ENCODE measurements at regions not wholly inside any gene's neighbourhood (a gene's known extent, or its start where the extent isn't known, plus 50 kb on each side); places are given as distances from the start of the nearest gene placed in this dataset.
"Not testable (repeated sequence)": the region's sequence is repeated elsewhere in the genome, so short reads cannot be mapped to it uniquely, and the experiment has no call there.

DNA sequence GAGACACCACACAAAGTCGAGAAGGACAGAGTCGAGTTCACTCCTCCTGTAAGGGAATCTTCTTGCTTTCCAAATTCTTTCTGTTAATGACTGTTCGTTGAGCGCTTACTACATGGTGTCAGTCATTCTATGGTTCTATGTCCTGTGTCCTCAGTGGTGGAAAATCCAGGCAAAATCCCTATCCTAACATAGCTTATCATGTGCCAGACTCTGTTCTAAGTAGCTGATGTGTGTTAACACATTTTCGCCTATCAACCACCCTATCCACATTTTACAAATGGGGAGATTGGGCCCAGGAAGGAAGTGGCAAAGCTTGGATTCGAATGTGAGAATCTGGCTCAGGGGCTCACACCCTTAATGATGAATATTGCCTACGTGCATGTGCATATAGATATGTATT, 280.1 kb downstream of the GATA3 start:
- Mint-ChIP-seq H3K4me3 (no peak overlapping the region), H3K9me3 (peaks cover 8% of the 10 kb centered on the region), H3K4me1 (peaks cover 26% of the 10 kb centered on the region), H3K27ac (no peak overlapping the region), H3K36me3 (ENCODE audit: low read depth) (no peaks in the 10 kb centered on the region), H3K27me3 (ENCODE audit: low read depth, poor library complexity) (peaks cover 74% of the 10 kb centered on the region)
- no peak for DNase-seq
- TF ChIP-seq, protein P1, sequence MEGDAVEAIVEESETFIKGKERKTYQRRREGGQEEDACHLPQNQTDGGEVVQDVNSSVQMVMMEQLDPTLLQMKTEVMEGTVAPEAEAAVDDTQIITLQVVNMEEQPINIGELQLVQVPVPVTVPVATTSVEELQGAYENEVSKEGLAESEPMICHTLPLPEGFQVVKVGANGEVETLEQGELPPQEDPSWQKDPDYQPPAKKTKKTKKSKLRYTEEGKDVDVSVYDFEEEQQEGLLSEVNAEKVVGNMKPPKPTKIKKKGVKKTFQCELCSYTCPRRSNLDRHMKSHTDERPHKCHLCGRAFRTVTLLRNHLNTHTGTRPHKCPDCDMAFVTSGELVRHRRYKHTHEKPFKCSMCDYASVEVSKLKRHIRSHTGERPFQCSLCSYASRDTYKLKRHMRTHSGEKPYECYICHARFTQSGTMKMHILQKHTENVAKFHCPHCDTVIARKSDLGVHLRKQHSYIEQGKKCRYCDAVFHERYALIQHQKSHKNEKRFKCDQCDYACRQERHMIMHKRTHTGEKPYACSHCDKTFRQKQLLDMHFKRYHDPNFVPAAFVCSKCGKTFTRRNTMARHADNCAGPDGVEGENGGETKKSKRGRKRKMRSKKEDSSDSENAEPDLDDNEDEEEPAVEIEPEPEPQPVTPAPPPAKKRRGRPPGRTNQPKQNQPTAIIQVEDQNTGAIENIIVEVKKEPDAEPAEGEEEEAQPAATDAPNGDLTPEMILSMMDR (IDR thresholded peaks at IDR 0.05), result no peak

DNA sequence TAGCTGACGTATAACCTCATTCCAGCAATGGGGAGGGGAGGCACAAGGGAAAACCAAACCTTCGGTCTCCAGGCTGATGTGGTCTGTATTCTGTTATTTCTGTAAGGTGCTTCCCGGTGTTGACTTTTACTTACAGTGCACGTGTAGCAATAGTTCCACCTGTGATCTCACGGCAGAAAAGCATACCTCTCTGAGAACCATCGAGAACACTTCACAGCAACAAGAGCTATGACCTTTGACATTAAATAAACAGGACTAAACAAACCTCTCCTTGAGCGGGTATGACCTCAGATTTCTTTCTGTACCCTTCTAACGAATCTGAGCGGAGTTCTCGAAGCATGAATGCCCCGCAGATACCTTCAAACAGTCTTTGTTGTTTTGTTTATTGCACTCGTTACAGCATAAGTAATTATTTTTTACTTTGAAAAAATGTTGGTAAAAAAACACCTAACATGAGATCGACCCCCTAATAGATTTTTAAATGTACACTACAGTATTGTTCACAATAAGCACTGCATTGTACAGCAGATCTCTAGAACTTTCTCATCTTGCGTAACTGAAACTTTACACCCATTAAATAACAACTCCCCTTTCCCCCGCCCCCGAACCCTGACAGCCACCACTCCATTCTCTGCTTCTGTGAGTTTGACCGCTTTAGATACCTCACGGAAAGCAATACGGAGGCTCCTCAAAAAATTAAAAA, 282.3 kb downstream of the GATA3 start:
- peak overlapping the region; percentile 13 for H3K27ac Mint-ChIP-seq
- no peak for DNase-seq
- H3K27me3 Mint-ChIP-seq (ENCODE audit: low read depth, poor library complexity), result peaks cover 72% of the 10 kb centered on the region
- peaks cover 13% of the 10 kb centered on the region for H3K9me3 Mint-ChIP-seq
- peaks cover 16% of the 10 kb centered on the region for H3K4me1 Mint-ChIP-seq
- TF ChIP-seq, protein P1 (IDR thresholded peaks at IDR 0.05), result no peak
- no peak overlapping the region for H3K4me3 Mint-ChIP-seq
- H3K36me3 Mint-ChIP-seq (ENCODE audit: low read depth), result no peaks in the 10 kb centered on the region

DNA sequence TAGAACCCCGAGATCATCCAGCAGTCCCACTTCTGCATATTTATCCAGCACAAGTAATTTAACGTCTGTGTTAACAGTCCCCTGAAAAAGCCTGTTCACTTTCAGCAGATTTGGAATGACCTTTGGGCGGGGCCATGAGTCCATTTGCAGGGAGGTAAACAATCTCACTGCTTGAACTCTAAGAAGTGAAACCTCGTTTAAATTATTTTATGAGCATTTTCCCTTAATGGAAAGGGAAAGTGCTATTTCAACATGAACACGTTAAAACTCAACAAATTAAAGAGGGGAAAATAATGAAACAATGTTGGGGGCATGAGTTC, 282.8 kb downstream of the GATA3 start:
- Mint-ChIP-seq H3K36me3 (ENCODE audit: low read depth) (no peaks in the 10 kb centered on the region), H3K9me3 (peaks cover 11% of the 10 kb centered on the region), H3K4me1 (peaks cover 12% of the 10 kb centered on the region), H3K4me3 (no peak overlapping the region), H3K27ac (peak overlapping the region; percentile 13), H3K27me3 (ENCODE audit: low read depth, poor library complexity) (peaks cover 72% of the 10 kb centered on the region)
- TF ChIP-seq, protein P1 (IDR thresholded peaks at IDR 0.05), result no peak
- DNase-seq, result no peak

DNA sequence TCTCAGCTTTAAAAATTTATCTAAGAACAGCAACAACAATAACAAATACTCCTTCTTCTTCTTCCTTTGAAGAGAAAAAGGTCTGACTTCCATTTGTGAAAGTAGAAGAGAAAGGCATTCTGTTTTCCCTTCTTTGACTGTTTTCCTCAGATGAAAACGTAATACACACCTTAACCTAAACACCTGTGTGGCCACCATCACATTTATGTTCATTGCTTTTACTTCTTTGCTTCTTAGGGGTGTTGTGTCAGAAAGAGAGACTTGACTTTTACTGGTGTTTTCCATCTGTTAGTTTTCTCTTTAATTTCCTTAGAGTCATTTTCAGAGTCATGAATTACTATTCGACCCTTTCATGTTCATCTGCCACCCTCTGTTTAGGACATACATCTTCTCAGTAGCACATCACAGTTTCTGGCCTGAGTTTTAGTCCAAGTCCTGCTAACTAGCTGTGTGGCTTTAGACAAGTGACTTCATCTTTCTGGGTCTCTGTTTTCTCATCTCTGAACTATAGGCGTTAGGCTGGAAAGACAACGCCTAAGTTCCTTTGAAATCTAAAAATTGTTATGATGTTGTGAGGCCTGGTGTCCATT, 283.8 kb downstream of the GATA3 start:
- Mint-ChIP-seq H3K27me3 (ENCODE audit: low read depth, poor library complexity) (peaks cover 71% of the 10 kb centered on the region), H3K36me3 (ENCODE audit: low read depth) (no peaks in the 10 kb centered on the region), H3K4me1 (peaks cover 12% of the 10 kb centered on the region), H3K4me3 (no peak overlapping the region), H3K9me3 (peaks cover 11% of the 10 kb centered on the region), H3K27ac (no peak overlapping the region)
- TF ChIP-seq, protein P1 (IDR thresholded peaks at IDR 0.05), result no peak
- no peak for DNase-seq

DNA sequence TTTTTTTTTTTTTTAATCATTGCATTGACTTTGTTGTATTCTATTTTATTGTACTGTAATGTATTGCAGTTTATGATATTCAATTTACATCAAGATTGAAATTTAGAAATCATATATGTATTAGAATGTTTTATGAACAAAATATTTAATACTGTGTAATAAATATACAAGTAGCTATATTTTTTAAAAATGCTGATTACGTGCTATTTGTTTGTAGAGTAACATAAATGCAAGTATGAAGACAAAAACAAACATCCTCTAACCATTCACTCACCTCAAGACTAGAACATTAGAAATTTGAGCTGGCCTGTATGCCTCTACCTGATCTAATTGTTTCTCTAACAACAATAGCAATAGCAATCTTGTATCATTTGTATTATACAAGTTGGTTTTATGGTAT, 290.3 kb downstream of the GATA3 start:
- H3K4me3 Mint-ChIP-seq, result no peak overlapping the region
- H3K4me1 Mint-ChIP-seq, result no peaks in the 10 kb centered on the region
- no peak for DNase-seq
- peaks cover 62% of the 10 kb centered on the region for H3K27me3 Mint-ChIP-seq (ENCODE audit: low read depth, poor library complexity)
- TF ChIP-seq, protein P1 (IDR thresholded peaks at IDR 0.05), result no peak
- H3K27ac Mint-ChIP-seq, result no peak overlapping the region
- no peaks in the 10 kb centered on the region for H3K36me3 Mint-ChIP-seq (ENCODE audit: low read depth)
- H3K9me3 Mint-ChIP-seq, result peaks cover 11% of the 10 kb centered on the region

DNA sequence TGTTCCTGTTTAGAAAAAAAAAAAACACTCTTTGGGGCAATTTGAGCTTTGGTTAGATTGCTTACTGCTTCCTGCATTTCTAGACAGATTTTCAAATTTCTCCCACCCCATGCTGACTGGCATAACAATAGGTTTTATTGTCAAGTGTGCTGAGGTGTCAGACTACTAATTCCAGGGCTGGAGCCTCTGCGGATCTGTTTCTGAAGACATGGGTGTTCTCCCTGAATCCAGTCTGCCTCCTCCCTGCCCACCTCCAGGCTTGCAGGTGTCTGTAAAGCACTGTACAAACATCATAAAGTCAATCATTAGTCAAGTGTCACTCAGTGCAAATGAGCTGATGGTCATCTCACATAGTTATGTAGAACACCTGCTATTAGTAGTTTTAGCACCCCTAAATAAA, 292.4 kb downstream of the GATA3 start:
- Mint-ChIP-seq H3K36me3 (ENCODE audit: low read depth) (no peaks in the 10 kb centered on the region), H3K4me3 (no peak overlapping the region), H3K27ac (no peak overlapping the region), H3K4me1 (no peaks in the 10 kb centered on the region), H3K9me3 (no peaks in the 10 kb centered on the region), H3K27me3 (ENCODE audit: low read depth, poor library complexity) (peaks cover 42% of the 10 kb centered on the region)
- TF ChIP-seq, protein P1 (IDR thresholded peaks at IDR 0.05), result no peak
- DNase-seq, result no peak

DNA sequence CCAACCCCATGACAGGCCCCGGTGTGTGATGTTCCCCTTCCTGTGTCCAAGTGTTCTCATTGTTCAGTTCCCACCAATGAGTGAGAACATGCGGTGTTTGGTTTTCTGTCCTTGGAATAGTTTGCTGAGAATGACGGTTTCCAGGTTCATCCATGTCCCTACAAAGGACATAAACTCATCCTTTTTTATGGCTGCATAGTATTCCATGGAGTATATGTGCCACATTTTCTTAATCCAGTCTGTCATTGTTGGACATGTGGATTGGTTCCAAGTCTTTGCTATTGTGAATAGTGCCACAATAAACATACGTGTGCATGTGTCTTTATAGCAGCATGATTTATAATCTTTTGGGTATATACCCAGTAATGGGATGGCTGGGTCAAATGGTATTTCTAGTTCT, 293.1 kb downstream of the GATA3 start:
- H3K27ac Mint-ChIP-seq; DNase-seq; H3K4me3 Mint-ChIP-seq; H3K4me1 Mint-ChIP-seq; H3K36me3 Mint-ChIP-seq (ENCODE audit: low read depth); H3K9me3 Mint-ChIP-seq: not testable (repeated sequence)
- H3K27me3 Mint-ChIP-seq (ENCODE audit: low read depth, poor library complexity), result peaks cover 35% of the 10 kb centered on the region

Measured in nephron progenitor cell (in vitro differentiated cells).